Chondrocyte (in vitro differentiated cells): ENCODE measurements at regions not wholly inside any gene's neighbourhood (a gene's known extent, or its start where the extent isn't known, plus 50 kb on each side); places are given as distances from the start of the nearest gene placed in this dataset.

Experiments used
- DNase-seq: peaks from one replicate; pipeline ENCODE4 v3.0.0; 2021; ENCODE audit warnings: mixed read lengths, low spot score
- H3K27ac Mint-ChIP-seq: one replicate; pipeline ENCODE4 v1.8.0; 2021; ENCODE audit warnings: mild to moderate bottlenecking, moderate library complexity, mixed read lengths; ENCODE audit not compliant: unreplicated experiment
- H3K27me3 Mint-ChIP-seq: 2 replicates; pipeline ENCODE4 v1.8.0; 2021; ENCODE audit warnings: low read depth, mixed read lengths
- H3K36me3 Mint-ChIP-seq: 2 replicates; pipeline ENCODE4 v1.8.0; 2021; ENCODE audit warnings: low read depth, mixed read lengths
- H3K4me1 Mint-ChIP-seq: 2 replicates; pipeline ENCODE4 v1.8.0; 2021; ENCODE audit warnings: low read depth, mild to moderate bottlenecking, mixed read lengths
- H3K4me3 Mint-ChIP-seq: one replicate; pipeline ENCODE4 v1.8.0; 2021; ENCODE audit warnings: mild to moderate bottlenecking, moderate library complexity, mixed read lengths; ENCODE audit not compliant: unreplicated experiment
- H3K9me3 Mint-ChIP-seq: 2 replicates; pipeline ENCODE4 v1.8.0; 2021; ENCODE audit warnings: low read depth, mixed read lengths
- CTCF ChIP-seq: fragments of 200-600 bp; sonication (generic); IDR thresholded peaks from 2 replicates; pipeline ENCODE4 v1.5.0; 2021; ENCODE audit warnings: antibody characterized with exemption, mild to moderate bottlenecking, moderate library complexity

- Mint-ChIP-seq H3K36me3 (no peaks in the 10 kb centered on the region), H3K27me3 (no peaks in the 10 kb centered on the region), H3K4me1 (peaks cover 76% of the 10 kb centered on the region), H3K27ac (no peak overlapping the region), H3K4me3 (no peak overlapping the region), H3K9me3 (no peaks in the 10 kb centered on the region)
- TF ChIP-seq CTCF: no peak
- no peak for DNase-seq
Observed at GRCh38 chr3:197368821-197369220, 70.4 kb upstream of the DLG1 start.

- Mint-ChIP-seq H3K4me1 (peaks cover 80% of the 10 kb centered on the region), H3K4me3 (no peak overlapping the region), H3K27ac (no peak overlapping the region), H3K27me3 (no peaks in the 10 kb centered on the region), H3K9me3 (no peaks in the 10 kb centered on the region), H3K36me3 (no peaks in the 10 kb centered on the region)
- no peak for TF ChIP-seq CTCF
- no peak for DNase-seq
Observed at GRCh38 chr3:197368330-197368729, 69.9 kb upstream of the DLG1 start.

- no peak overlapping the region for H3K4me3 Mint-ChIP-seq
- no peaks in the 10 kb centered on the region for H3K9me3 Mint-ChIP-seq
- no peak for TF ChIP-seq CTCF
- no peak for DNase-seq
- H3K4me1 Mint-ChIP-seq: peaks cover 74% of the 10 kb centered on the region
- no peaks in the 10 kb centered on the region for H3K36me3 Mint-ChIP-seq
- peak overlapping the region; percentile 88 for H3K27ac Mint-ChIP-seq
- H3K27me3 Mint-ChIP-seq: no peaks in the 10 kb centered on the region
Observed at GRCh38 chr3:197367081-197367780, 68.8 kb upstream of the DLG1 start.

GRCh38 chr3:197366301-197367044, 68.1 kb upstream of the DLG1 start:
- no peaks in the 10 kb centered on the region for H3K27me3 Mint-ChIP-seq
- no peak overlapping the region for H3K4me3 Mint-ChIP-seq
- TF ChIP-seq CTCF: no peak
- no peak for DNase-seq
- no peaks in the 10 kb centered on the region for H3K36me3 Mint-ChIP-seq
- H3K27ac Mint-ChIP-seq: peak overlapping the region; percentile 88
- no peaks in the 10 kb centered on the region for H3K9me3 Mint-ChIP-seq
- peaks cover 66% of the 10 kb centered on the region for H3K4me1 Mint-ChIP-seq

- no peak for TF ChIP-seq CTCF
- Mint-ChIP-seq H3K36me3 (no peaks in the 10 kb centered on the region), H3K27me3 (no peaks in the 10 kb centered on the region), H3K4me3 (no peak overlapping the region), H3K4me1 (peaks cover 60% of the 10 kb centered on the region), H3K27ac (no peak overlapping the region), H3K9me3 (peaks cover 7% of the 10 kb centered on the region)
- DNase-seq: no peak
Observed at GRCh38 chr3:197365586-197365985, 67.2 kb upstream of the DLG1 start.
